Mammary epithelial cell (primary cell): ENCODE measurements at regions not wholly inside any gene's neighbourhood (a gene's known extent, or its start where the extent isn't known, plus 50 kb on each side); places are given as distances from the start of the nearest gene placed in this dataset.

ENCODE experiments used
- CTCF ChIP-seq, 2 donors: IDR thresholded peaks in 1 of 2; conservative IDR thresholded peaks in 1 of 2; 2 replicates each; pipeline ENCODE4 v1.5.1; 2011 to 2012; ENCODE audit warnings: inconsistent platforms in 2 of 2, low read length in 2 of 2, mild to moderate bottlenecking in 2 of 2, control low read depth in 1 of 2, low read depth in 1 of 2; ENCODE audit not compliant: insufficient read depth in 1 of 2; ENCODE audit errors: extremely low read depth in 1 of 2
- EZH2 ChIP-seq: IDR thresholded peaks from 2 replicates; pipeline ENCODE4 v1.6.1; 2012; ENCODE audit warnings: low read length, inconsistent platforms, borderline replicate concordance

GRCh38 chr4:181659202-181659601 is 584.0 kb upstream of the TENM3 start:
- TF ChIP-seq CTCF (conservative IDR thresholded peaks at IDR 0.05 in 1 of 2, IDR thresholded peaks at IDR 0.05 in 1 of 2; ENCODE audit: extremely low read depth in 1 of 2, insufficient read depth in 1 of 2, low read depth in 1 of 2, low read length in 2 of 2), result no peak
- TF ChIP-seq EZH2, result no peak
